Astrocyte (in vitro differentiated cells and primary cell): ENCODE measurements at regions not wholly inside any gene's neighbourhood (a gene's known extent, or its start where the extent isn't known, plus 50 kb on each side); places are given as distances from the start of the nearest gene placed in this dataset.

Source experiments
- EZH2 ChIP-seq: IDR thresholded peaks from 2 replicates; pipeline ENCODE4 v1.6.1; 2012; ENCODE audit warnings: mild to moderate bottlenecking, low read length, inconsistent platforms; ENCODE audit not compliant: insufficient read depth
- TF ChIP-seq, protein P1 (sequence below): IDR thresholded peaks from 2 replicates; pipeline ENCODE4 v1.5.1; 2011; ENCODE audit warnings: low read depth, mild to moderate bottlenecking, inconsistent platforms, low read length, moderate library complexity; ENCODE audit not compliant: insufficient read depth

GRCh38 chr1:60564916-60565750 is 491.6 kb upstream of the C1orf87 start:
- TF ChIP-seq, protein P1, sequence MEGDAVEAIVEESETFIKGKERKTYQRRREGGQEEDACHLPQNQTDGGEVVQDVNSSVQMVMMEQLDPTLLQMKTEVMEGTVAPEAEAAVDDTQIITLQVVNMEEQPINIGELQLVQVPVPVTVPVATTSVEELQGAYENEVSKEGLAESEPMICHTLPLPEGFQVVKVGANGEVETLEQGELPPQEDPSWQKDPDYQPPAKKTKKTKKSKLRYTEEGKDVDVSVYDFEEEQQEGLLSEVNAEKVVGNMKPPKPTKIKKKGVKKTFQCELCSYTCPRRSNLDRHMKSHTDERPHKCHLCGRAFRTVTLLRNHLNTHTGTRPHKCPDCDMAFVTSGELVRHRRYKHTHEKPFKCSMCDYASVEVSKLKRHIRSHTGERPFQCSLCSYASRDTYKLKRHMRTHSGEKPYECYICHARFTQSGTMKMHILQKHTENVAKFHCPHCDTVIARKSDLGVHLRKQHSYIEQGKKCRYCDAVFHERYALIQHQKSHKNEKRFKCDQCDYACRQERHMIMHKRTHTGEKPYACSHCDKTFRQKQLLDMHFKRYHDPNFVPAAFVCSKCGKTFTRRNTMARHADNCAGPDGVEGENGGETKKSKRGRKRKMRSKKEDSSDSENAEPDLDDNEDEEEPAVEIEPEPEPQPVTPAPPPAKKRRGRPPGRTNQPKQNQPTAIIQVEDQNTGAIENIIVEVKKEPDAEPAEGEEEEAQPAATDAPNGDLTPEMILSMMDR: no peak
- no peak for TF ChIP-seq EZH2
